Erythroblast (primary cell): ENCODE measurements at regions not wholly inside any gene's neighbourhood (a gene's known extent, or its start where the extent isn't known, plus 50 kb on each side); places are given as distances from the start of the nearest gene placed in this dataset.
"Not testable (repeated sequence)": the region's sequence is repeated elsewhere in the genome, so short reads cannot be mapped to it uniquely, and the experiment has no call there.

Experiments used
- DNase-seq, 2 experiments: peaks; one replicate each; lab custom pipeline; 2025; lab: John Stamatoyannopoulos, UW
- GATA1 ChIP-seq: IDR thresholded peaks from 2 replicates; pipeline ENCODE4 v1.6.1; 2011; ENCODE audit warnings: low read depth, mild to moderate bottlenecking, control low read depth, low read length, moderate library complexity
- POLR2A ChIP-seq: IDR thresholded peaks from 2 replicates; pipeline ENCODE4 v1.6.1; 2011; ENCODE audit warnings: mild to moderate bottlenecking, low read length

DNA sequence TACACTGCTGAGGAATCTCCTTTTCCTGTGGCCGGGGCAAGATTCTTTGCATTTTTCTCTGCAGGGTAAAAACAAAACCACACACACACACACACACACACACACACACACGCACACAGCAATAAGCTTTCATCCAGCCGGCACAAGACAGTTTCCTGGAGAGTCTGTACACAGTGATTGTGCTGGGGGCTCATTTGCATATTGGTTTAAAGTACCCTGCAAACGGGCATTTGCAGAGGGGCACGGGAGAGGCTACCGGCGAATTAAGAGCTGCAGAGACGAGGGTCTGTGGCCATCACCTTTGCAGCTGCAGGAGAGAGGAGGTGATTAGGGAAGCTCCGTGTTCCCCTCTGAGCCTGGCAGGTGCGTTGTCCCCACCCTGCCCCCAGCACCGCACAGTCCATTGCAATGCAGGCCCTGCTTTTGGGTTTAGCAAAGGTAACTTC lies 219.9 kb downstream of the SHOX start:
- DNase-seq = no peak
- no peak for TF ChIP-seq GATA1
- no peak for TF ChIP-seq POLR2A

GRCh38 chrX:848386-848785 lies 217.8 kb downstream of the SHOX start:
- TF ChIP-seq POLR2A (no peak), GATA1 (no peak)
- DNase-seq = no peak

GRCh38 chrX:843306-843705 lies 212.7 kb downstream of the SHOX start:
- no peak for TF ChIP-seq POLR2A
- no peak for TF ChIP-seq GATA1
- no peak for DNase-seq

DNA sequence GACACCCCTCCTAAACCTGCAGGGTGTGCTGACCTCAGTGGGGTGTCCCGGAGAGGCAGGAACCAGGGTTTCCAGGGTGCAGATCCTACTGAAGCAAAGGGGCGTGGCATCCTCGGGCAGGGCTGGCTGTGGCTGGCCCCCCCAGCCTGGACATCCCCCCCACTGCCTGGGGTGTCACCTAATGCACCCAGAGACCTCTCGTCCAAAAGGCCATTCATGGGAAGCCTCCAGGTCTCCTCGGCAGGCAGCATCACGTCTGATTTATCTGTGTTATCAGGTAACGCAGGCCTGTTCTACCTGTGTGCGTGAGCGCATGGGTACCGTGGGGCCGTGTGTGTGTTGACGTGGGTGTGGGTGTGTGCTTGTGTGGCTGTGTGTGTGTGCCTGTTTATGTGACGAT lies 210.0 kb downstream of the SHOX start:
- TF ChIP-seq POLR2A (no peak), GATA1 (no peak)
- DNase-seq = no peak

- DNase-seq = not testable (repeated sequence)
Observed at GRCh38 chrX:838666-839065, 208.1 kb downstream of the SHOX start.

GRCh38 chrX:835857-836256 lies 205.3 kb downstream of the SHOX start:
- DNase-seq = not testable (repeated sequence)

GRCh38 chrX:830532-830931 lies 199.9 kb downstream of the SHOX start:
- TF ChIP-seq GATA1 = no peak
- TF ChIP-seq POLR2A = no peak
- DNase-seq = no peak

- no peak for DNase-seq
- TF ChIP-seq GATA1 = no peak
- TF ChIP-seq POLR2A = no peak
Observed at GRCh38 chrX:829145-829544, 198.6 kb downstream of the SHOX start.

DNA sequence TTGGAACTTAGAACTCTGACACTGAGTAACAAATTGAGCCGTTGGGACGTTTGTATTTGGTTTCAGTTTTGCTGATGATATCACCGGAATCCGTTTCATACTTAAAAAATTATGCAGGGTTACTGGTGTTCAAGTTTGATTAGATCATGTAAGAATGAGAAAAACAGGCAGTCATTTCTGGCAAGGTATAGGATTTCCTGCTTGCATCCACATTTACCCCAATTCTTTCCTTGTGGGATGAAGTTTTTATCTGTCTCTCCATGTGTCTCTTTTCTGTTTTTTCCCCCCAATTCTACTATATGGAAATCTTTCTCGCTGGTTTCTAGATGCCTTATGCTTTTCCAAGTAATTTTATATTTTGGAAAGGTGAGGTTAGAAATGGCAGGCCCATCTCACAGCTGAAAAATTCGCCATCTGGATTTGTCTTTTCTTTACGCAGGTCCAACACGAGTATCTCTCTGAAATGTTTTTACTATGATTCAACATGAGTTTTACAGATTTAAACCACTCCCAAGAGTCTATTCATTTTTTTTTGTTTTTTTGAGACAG lies 197.9 kb downstream of the SHOX start:
- no peak for TF ChIP-seq GATA1
- TF ChIP-seq POLR2A = no peak
- no peak for DNase-seq

DNA sequence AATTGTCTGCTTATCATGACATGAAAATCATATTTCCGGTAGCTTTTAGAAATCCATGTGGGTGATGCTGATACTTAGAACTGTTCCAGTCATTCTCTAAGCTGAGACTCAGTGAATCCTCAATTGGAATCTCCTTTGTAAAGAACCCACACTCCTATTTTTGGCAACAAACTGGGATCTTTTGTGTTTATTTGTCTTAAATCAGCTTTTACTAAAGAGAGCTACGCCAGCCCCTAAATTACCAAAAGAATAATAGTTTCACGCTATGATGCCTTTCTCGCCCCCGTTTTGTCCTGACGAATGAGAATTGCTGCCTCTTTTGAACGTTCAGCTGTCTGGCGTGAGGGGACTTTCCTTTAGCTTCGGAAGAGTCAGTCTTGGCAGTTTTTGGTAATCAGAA lies 195.9 kb downstream of the SHOX start:
- DNase-seq = no peak
- TF ChIP-seq GATA1 = no peak

- TF ChIP-seq GATA1 = no peak
- no peak for TF ChIP-seq POLR2A
- DNase-seq = no peak
Observed at GRCh38 chrX:825991-826390, 195.4 kb downstream of the SHOX start.

- DNase-seq = not testable (repeated sequence)
Observed at GRCh38 chrX:823073-823472, 192.5 kb downstream of the SHOX start.

- DNase-seq = no peak
- TF ChIP-seq GATA1 (no peak), POLR2A (no peak)
Observed at GRCh38 chrX:821327-822107, 190.9 kb downstream of the SHOX start.

DNA sequence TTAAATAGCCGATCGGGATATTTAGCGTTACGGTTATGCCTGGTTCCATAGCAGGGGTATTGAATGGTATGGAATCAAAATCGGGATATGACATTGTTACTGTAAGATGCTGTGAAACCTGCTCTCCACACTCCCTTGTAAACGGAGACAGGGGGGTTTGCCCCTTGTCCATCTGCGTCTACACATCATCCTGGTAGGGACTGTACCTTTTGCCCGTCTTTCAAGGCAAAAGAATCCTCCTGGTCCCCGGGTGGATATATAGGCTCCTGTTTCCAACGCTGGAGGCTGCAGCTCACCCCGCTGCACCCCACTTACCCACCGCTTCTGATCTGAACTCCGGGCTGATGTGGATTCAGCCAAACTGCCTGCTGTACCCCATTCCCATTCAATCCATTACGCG lies 189.1 kb downstream of the SHOX start:
- TF ChIP-seq GATA1 (no peak), POLR2A (no peak)
- no peak for DNase-seq

GRCh38 chrX:817759-818300 lies 187.2 kb downstream of the SHOX start:
- TF ChIP-seq GATA1 = no peak
- no peak for TF ChIP-seq POLR2A
- DNase-seq = no peak

DNA sequence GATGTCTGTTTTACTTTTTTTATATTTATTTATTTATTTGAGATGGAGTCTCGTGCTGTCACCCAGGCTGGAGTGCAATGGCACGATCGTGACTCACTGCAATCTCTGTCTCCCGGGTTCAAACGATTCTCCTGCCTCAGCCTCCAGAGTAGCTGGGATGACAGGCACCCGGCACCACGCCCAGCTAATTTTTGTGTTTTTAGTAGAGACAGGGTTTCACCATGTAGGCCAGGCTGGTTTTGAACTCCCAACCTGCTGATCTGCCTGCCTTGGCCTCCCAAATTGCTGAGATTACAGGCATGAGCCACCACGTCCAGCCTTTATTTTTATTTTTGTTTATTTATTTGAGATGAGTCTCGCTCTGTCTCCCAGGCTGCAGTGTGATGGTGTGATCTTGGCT lies 186.6 kb downstream of the SHOX start:
- DNase-seq = not testable (repeated sequence)
